Pulmonary artery endothelial cell (primary cell): ENCODE measurements at regions not wholly inside any gene's neighbourhood (a gene's known extent, or its start where the extent isn't known, plus 50 kb on each side); places are given as distances from the start of the nearest gene placed in this dataset.
"Not testable (repeated sequence)": the region's sequence is repeated elsewhere in the genome, so short reads cannot be mapped to it uniquely, and the experiment has no call there.

Experiments used
- DNase-seq: peaks from one replicate; pipeline ENCODE4 v3.0.0-alpha.2; 2011; ENCODE audit warnings: low read depth, low spot score

DNA sequence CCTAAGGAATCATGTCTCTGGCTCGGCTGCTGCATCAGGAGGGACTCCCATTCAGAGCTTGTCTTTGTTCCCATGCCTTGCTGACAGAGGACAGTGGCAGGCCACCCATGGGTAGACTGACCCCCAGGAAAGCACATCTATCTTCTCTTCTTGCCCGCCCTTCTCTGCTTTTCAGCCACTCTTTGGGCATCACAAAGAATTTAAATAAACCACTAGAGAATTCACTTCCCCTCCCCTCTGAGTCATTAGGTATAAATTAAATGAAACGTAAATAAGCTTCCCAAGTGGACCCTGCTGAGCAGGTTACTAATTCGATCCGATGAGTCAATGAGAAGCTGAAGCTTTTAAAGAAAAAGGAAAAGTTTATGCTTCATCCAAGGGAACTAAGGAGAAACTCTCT is 97.0 kb downstream of the DRD1 start:
- DNase-seq, result no peak

- DNase-seq, result no peak
Measured at GRCh38 chr5:175344331-175345195, 99.4 kb downstream of the DRD1 start.

DNA sequence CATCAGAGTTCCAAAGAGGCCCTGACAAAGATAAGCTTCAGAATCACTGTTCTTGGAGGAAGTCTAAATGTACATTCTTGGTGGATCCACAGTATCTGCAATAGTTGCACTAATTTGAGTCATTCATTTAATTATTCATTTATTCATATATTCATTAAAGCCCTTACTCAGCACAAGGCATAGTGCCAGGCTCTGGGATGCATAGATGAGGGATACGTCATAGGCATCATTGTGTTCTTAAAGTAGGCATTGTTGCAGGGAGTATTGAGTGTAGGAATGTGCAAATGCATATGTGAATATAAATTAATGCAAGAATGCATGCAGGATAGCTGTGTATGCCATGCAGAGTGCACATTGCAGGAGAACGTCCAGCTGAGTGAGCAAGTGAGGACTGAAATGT is 100.7 kb downstream of the DRD1 start:
- DNase-seq, result no peak

GRCh38 chr5:175340180-175340579 is 103.8 kb downstream of the DRD1 start:
- DNase-seq, result no peak

DNA sequence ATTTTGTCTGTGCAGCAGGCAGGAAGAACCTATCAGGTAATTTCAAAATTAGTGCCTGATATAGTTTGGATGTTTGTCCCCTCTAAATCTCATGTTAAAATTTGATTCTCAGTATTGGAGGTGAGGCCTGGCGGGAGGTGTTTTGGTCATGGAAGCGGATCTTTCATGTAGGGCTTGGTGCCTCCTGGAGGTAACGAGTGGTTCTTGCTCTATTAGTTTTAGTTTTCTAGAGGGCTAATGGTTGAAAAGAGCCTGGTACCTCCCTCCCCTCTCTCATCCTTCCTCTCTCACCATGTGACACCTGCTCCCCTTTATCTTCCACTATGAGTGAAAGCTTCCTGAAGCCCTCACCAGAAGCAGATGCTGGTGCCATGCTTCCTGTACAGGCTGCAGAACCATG is 106.3 kb downstream of the DRD1 start:
- no peak for DNase-seq

- no peak for DNase-seq
Measured at GRCh38 chr5:175336781-175337180, 107.2 kb downstream of the DRD1 start.

- DNase-seq, result no peak
Measured at GRCh38 chr5:175335691-175336090, 108.3 kb downstream of the DRD1 start.

- not testable (repeated sequence) for DNase-seq
Measured at GRCh38 chr5:175331173-175332036, 112.6 kb downstream of the DRD1 start.

GRCh38 chr5:175329976-175330375 is 114.0 kb downstream of the DRD1 start:
- no peak for DNase-seq

- DNase-seq, result no peak
Measured at GRCh38 chr5:175328687-175329086, 115.3 kb downstream of the DRD1 start.

DNA sequence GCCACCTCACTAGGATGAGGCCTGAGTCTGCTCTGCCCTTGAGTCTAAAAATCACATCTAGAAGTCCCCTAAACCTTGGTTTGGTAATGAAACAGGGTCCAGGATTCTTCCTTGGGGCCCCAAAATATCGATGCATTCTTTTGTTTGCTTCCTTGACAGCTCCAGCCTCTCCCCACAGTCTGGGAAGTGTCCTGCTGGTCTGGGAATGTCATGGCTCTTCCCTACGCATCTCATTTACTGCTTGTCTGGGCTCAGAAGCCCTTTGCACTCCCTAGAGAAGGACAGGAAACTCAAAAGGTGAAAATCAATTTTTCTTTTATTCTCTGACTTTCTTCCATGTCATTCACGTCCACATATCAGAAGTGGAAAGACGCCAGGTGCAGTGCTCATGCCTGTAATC is 115.8 kb downstream of the DRD1 start:
- no peak for DNase-seq

GRCh38 chr5:175325681-175326080 is 118.3 kb downstream of the DRD1 start:
- no peak for DNase-seq

GRCh38 chr5:175321927-175322532 is 122.0 kb downstream of the DRD1 start:
- no peak for DNase-seq

DNA sequence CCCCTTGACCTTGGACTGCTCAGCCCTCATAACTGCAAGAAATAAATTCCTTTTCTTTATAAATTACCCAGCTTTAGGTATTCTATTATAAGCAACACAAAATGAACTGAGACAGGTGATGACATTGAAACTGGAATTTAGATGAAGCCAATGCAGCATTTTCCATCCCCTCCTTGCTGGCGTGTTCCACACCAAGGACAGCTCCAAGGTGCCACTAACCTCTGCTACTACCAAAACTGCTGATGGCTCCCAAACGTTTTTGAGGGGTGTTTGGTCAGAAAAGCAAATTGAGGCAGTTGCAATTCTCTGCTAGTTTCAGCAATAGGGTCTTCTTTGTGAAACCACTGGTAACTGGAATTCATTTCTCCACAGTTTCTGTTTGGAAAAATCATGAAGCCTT is 124.8 kb downstream of the DRD1 start:
- no peak for DNase-seq

DNA sequence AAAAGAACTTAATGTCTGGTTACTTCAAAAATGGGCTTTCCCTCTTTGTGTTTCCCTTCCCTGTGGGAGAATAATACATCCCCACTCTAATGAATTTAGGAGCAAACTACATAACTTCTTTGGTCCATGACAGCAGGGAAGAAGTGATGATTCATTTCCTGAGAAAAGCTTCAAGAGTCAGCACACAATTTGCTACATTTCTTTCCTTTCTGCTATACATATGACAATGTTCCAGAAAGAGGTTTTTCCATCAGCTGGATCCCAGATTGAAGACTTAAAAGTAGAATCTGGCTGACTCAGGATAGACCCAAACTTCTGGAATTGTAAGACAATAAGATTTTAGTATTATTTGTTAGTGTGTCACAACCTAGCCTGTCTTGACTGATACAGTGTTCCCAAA is 126.1 kb downstream of the DRD1 start:
- no peak for DNase-seq

DNA sequence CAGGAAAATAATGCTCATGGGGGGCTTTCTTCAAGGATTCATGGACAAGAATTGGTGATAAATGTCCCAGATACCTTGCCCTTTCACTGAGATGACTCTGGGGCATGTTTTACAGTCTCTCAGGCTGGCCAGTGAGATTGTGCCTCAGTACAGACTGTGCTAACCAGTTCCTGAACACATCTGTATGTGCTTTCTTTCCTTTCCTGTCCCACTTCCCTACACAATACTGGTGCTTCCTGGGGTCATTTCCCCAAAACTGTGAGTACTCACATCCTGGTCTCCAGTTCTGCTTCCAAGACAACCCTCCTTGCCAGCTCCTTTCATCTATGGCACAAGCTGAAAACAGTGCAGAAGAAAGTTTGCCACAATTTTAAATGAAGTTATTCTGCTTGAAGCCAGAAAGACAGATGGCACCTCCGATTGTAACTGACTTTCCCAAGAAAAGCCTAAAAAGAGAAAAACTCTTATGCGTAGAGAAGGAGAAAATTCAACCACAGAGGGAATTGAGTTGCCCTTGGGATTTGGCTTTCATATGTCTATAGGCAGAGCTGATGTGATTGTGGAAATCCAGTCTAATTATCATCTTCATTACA is 134.7 kb downstream of the DRD1 start:
- no peak for DNase-seq

DNA sequence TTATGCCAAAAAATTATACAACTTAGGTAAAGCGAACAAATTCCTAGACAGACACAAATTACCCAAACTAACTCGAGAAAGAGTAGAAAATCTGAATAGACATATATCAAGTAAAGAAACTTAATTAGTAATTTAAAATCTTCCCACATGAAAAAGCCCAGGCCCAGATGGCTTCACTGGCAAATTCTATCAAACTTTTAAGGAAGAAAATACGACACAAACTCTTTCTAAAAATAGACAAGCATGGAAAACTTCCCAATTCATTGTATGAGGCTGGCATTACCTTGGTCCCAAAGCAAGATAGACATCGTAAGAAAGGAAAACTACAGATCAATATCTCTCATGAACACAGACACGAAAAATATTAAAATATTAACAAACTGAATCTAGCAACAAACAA is 135.3 kb downstream of the DRD1 start:
- no peak for DNase-seq

GRCh38 chr5:175306381-175306780 is 137.6 kb downstream of the DRD1 start:
- no peak for DNase-seq

DNA sequence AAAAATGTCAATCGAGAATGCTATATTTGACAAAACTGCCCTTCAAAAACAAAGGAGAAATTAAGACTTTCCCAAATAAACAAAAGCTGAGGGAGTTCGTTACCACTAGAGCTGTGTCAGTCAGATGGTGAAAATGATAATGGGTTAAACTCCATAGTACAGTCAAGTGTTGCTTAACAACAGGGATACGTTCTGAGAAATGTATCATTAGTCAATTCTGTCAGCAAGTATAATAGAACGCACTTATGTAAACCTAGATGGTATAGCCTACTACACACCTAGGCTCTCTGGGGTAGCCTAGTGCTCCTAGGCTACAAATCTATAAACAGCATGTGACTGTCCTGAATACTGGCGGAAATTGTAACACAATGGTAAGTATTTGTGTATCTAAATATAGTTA is 138.7 kb downstream of the DRD1 start:
- no peak for DNase-seq

GRCh38 chr5:175290379-175290778 is 153.6 kb downstream of the DRD1 start:
- no peak for DNase-seq

DNA sequence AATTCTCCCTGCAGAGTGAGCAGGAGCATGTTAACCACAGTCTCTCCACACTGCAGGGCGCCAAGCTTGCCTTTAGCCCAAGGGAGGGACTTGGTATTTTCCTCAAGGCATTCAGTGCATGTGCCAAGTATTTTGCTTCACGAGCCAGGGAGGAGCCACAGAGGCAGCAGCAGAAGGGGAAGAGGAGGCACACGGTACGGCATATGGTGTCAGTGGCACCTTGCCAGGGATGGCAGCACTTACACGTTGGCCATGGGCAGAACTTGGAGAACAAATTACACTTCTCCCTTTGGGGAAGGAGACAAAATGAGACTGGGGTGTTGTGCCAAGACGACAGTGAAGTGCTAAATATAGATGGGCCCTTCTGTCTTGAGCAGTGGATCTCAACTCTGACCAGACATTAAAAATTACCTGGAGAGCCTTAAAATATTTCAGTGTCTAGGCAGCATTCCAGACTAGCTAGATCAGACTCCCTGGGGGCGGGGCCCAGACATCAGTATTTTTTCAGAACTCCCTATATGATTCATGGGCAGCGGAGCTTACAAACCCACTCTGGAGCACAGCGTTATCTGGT is 155.8 kb downstream of the DRD1 start:
- no peak for DNase-seq
